Calu3 (cell line): ENCODE measurements at regions not wholly inside any gene's neighbourhood (a gene's known extent, or its start where the extent isn't known, plus 50 kb on each side); places are given as distances from the start of the nearest gene placed in this dataset.

Experiments
- BruUV-seq: library from RNA; stranded (reverse); fragments of 400-500 nt; replicated peaks from 2 replicates; lab custom pipeline; 2021; lab: Mats Ljungman, UMichigan
- CTCF ChIA-PET: fragments of 300-600 bp; sonication (Branson Sonifier 250); formaldehyde crosslinking; loops from one replicate; lab custom pipeline; 2022; ENCODE audit warnings: antibody characterized with exemption; lab: Charles Lee
- DNase-seq: peaks from one replicate; pipeline ENCODE4 v3.0.0; 2022
- H3K27ac Mint-ChIP-seq: one replicate; pipeline ENCODE4 v1.8.0; 2022; ENCODE audit warnings: mixed read lengths; ENCODE audit not compliant: unreplicated experiment
- H3K27me3 Mint-ChIP-seq: one replicate; pipeline ENCODE4 v1.8.0; 2022; ENCODE audit warnings: mixed read lengths; ENCODE audit not compliant: unreplicated experiment
- H3K36me3 Mint-ChIP-seq: one replicate; pipeline ENCODE4 v1.8.0; 2022; ENCODE audit warnings: mild to moderate bottlenecking, moderate library complexity, mixed read lengths; ENCODE audit not compliant: insufficient read depth, unreplicated experiment
- H3K4me1 Mint-ChIP-seq: one replicate; pipeline ENCODE4 v1.8.0; 2022; ENCODE audit warnings: mild to moderate bottlenecking, low read depth, mixed read lengths; ENCODE audit not compliant: unreplicated experiment
- H3K4me3 Mint-ChIP-seq: one replicate; pipeline ENCODE4 v1.8.0; 2022; ENCODE audit warnings: mild to moderate bottlenecking, low read depth, moderate library complexity, mixed read lengths; ENCODE audit not compliant: unreplicated experiment
- H3K9me3 Mint-ChIP-seq: one replicate; pipeline ENCODE4 v1.8.0; 2022; ENCODE audit warnings: low read depth, mixed read lengths; ENCODE audit not compliant: unreplicated experiment
- intact Hi-C: fragments of 100-400 bp; cut with micrococcal nuclease; formaldehyde crosslinking; loops from one replicate; pipeline ENCODE4 v1.10.0; 2022; ENCODE audit not compliant: unreplicated experiment
- TF ChIP-seq, protein P1 (sequence below): fragments of 200-600 bp; IDR thresholded peaks from one replicate; pipeline ENCODE4 v1.8.0; 2022; ENCODE audit warnings: antibody characterized with exemption; ENCODE audit not compliant: unreplicated experiment

DNA sequence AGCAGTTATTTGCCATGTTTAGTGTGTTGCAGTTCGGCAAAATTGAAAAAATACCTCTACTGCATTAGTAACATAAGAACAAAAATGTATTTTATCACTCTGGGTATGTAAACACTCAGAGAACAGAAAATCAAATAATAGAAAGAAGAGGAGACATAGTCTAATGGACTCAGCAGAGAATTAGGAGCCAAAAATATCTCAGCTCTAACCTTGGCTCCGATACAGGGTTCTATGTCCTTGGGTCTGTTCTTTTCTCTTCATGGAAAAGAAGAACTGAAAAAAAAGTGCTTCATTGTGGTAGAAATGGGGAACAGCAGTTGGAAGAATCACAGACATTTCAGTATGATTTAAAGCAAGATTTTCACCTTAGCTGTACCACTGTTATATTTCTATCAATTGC is 240.5 kb upstream of the CXXC4 start:
- H3K4me3 Mint-ChIP-seq = no peak overlapping the region
- DNase-seq = no peak
- TF ChIP-seq, protein P1, sequence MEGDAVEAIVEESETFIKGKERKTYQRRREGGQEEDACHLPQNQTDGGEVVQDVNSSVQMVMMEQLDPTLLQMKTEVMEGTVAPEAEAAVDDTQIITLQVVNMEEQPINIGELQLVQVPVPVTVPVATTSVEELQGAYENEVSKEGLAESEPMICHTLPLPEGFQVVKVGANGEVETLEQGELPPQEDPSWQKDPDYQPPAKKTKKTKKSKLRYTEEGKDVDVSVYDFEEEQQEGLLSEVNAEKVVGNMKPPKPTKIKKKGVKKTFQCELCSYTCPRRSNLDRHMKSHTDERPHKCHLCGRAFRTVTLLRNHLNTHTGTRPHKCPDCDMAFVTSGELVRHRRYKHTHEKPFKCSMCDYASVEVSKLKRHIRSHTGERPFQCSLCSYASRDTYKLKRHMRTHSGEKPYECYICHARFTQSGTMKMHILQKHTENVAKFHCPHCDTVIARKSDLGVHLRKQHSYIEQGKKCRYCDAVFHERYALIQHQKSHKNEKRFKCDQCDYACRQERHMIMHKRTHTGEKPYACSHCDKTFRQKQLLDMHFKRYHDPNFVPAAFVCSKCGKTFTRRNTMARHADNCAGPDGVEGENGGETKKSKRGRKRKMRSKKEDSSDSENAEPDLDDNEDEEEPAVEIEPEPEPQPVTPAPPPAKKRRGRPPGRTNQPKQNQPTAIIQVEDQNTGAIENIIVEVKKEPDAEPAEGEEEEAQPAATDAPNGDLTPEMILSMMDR = no peak
- CTCF ChIA-PET = interaction anchor here (0.6 kb wide), 1 partner anchor 278 kb away, joined by 6 read pairs; no protein-coding TSS in a partner anchor
- no TSS peak for BruUV-seq
- peaks cover 3% of the 10 kb centered on the region for H3K4me1 Mint-ChIP-seq
- H3K9me3 Mint-ChIP-seq = no peaks in the 10 kb centered on the region
- no peaks in the 10 kb centered on the region for H3K36me3 Mint-ChIP-seq
- no peak overlapping the region for H3K27ac Mint-ChIP-seq
- intact Hi-C loops = no loop called here
- no peaks in the 10 kb centered on the region for H3K27me3 Mint-ChIP-seq

GRCh38 chr4:104740161-104740560 is 245.5 kb upstream of the CXXC4 start:
- Mint-ChIP-seq H3K9me3 (no peaks in the 10 kb centered on the region), H3K4me1 (no peaks in the 10 kb centered on the region), H3K36me3 (no peaks in the 10 kb centered on the region), H3K27me3 (no peaks in the 10 kb centered on the region), H3K27ac (no peak overlapping the region), H3K4me3 (no peak overlapping the region)
- intact Hi-C loops = no loop called here
- CTCF ChIA-PET = no interaction called here
- TF ChIP-seq, protein P1 = no peak
- DNase-seq = no peak
- no TSS peak for BruUV-seq

DNA sequence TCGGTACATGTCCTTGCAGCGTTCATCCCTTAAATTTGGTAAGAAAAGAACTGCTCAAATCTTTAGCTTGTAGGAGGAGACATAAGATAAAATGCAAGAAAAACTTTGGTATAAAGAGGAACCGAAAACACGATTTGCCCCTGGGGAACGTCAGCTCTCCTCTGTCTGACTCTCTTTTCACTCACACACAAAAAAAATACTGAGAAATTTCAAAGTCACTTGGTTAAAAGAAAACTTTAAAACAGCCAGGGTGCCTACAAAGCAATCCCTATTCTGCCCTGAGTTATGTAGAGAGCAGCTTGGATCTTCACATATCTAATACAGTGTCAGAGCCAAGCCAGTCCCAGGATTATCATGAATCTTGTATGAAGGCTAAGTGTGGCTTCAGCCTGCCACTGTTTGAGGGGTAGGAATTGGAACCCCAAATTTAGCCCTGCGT is 248.5 kb upstream of the CXXC4 start:
- Mint-ChIP-seq H3K4me3 (no peak overlapping the region), H3K36me3 (no peaks in the 10 kb centered on the region), H3K9me3 (no peaks in the 10 kb centered on the region), H3K27ac (no peak overlapping the region), H3K4me1 (no peaks in the 10 kb centered on the region), H3K27me3 (no peaks in the 10 kb centered on the region)
- no peak for DNase-seq
- intact Hi-C loops = no loop called here
- no TSS peak for BruUV-seq
- CTCF ChIA-PET = no interaction called here
- TF ChIP-seq, protein P1 = no peak

GRCh38 chr4:104747635-104748034 is 252.9 kb upstream of the CXXC4 start:
- intact Hi-C loops = no loop called here
- Mint-ChIP-seq H3K9me3 (no peaks in the 10 kb centered on the region), H3K36me3 (no peaks in the 10 kb centered on the region), H3K27ac (no peak overlapping the region), H3K4me1 (peaks cover 19% of the 10 kb centered on the region), H3K27me3 (no peaks in the 10 kb centered on the region), H3K4me3 (no peak overlapping the region)
- BruUV-seq = no TSS peak
- CTCF ChIA-PET = no interaction called here
- TF ChIP-seq, protein P1 = no peak
- DNase-seq = no peak
